SK-N-MC (cell line): ENCODE measurements at regions not wholly inside any gene's neighbourhood (a gene's known extent, or its start where the extent isn't known, plus 50 kb on each side); places are given as distances from the start of the nearest gene placed in this dataset.

ENCODE experiments used
- DNase-seq: peaks from one replicate; pipeline ENCODE4 v3.0.0-alpha.2; 2011; ENCODE audit warnings: low read depth, low spot score
- H3K27ac ChIP-seq: fragments of 200-600 bp; sonication (generic); 2 replicates; pipeline ENCODE4 v1.5.1; 2016; ENCODE audit warnings: mixed run types
- H3K36me3 ChIP-seq: fragments of 200-600 bp; sonication (generic); 2 replicates; pipeline ENCODE4 v1.6.1; 2017; ENCODE audit warnings: antibody characterized with exemption, low read length, mixed read lengths; ENCODE audit not compliant: insufficient read depth
- H3K4me3 ChIP-seq: fragments of 200-600 bp; sonication (generic); 2 replicates; pipeline ENCODE4 v1.5.1; 2016
- H3K9ac ChIP-seq: fragments of 200-600 bp; sonication (generic); 2 replicates; pipeline ENCODE4 v1.8.0; 2017; ENCODE audit warnings: mixed run types, mixed read lengths; ENCODE audit not compliant: insufficient read length
- H3K9me3 ChIP-seq: fragments of 200-600 bp; sonication (generic); 2 replicates; pipeline ENCODE4 v1.6.1; 2017; ENCODE audit warnings: low read depth, mild to moderate bottlenecking, antibody characterized with exemption, low read length, moderate library complexity, mixed read lengths
- EZH2 ChIP-seq: fragments of 200-600 bp; sonication (generic); IDR thresholded peaks from one replicate; pipeline ENCODE4 v1.6.1; 2017; ENCODE audit warnings: antibody characterized with exemption
- FOXP2 ChIP-seq: optimal IDR thresholded peaks from 2 replicates; pipeline ENCODE3; 2011; ENCODE audit warnings: mild to moderate bottlenecking, moderate library complexity; ENCODE audit not compliant: insufficient read depth; ENCODE audit errors: extremely low read length, control extremely low read depth
- POLR2AphosphoS5 ChIP-seq: IDR thresholded peaks from 2 replicates; pipeline ENCODE4 v1.6.1; 2012; ENCODE audit warnings: mild to moderate bottlenecking, low read depth, low read length, borderline replicate concordance

DNA sequence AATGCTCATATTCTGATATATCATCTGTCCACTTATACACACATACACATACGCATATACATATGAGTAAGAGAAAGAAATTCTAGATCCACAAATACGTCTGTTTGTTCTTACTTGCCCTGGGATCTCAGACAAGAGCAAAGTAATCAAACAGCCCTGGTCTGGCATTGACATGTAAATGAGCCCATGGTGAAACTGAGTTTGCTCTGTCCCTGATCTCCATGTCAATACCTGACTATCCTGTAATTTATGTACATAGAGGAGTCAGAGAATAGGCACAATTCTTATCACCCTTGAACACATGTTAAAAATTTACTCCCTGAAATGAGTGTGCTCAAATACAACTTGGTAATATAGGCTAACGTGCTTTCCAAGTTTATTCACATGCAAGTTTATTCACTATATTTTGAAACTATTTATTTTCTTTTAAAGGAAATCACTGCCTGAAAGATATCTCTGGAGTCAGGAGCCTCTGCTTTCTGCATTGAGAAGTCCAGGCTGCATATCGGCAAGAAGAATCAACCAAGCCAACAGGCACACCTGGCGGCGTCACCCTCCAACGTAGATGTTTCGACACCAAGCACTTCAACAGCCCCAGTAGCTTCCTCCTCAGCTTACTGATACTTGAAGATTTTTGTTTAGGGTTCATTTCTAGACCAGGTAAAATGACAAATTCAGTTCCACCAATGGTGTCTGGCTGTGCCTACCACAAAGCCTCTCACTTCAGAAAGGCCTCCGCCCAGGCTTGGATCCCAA lies 100.6 kb downstream of the CMPK2 start:
- Histone ChIP-seq H3K4me3 (no peak overlapping the region), H3K27ac (no peak overlapping the region), H3K9me3 (no peaks in the 10 kb centered on the region), H3K36me3 (no peaks in the 10 kb centered on the region), H3K9ac (no peak overlapping the region)
- TF ChIP-seq FOXP2 (no peak), EZH2 (no peak), POLR2AphosphoS5 (no peak)
- DNase-seq: no peak

- TF ChIP-seq FOXP2: no peak
- no peak for TF ChIP-seq POLR2AphosphoS5
- TF ChIP-seq EZH2: no peak
- Histone ChIP-seq H3K27ac (no peak overlapping the region), H3K4me3 (no peak overlapping the region), H3K9ac (no peak overlapping the region), H3K9me3 (no peaks in the 10 kb centered on the region), H3K36me3 (no peaks in the 10 kb centered on the region)
- DNase-seq: no peak
These were observed 96.4 kb downstream of the CMPK2 start for GRCh38 chr2:6769346-6769745.

- Histone ChIP-seq H3K36me3 (no peaks in the 10 kb centered on the region), H3K4me3 (no peak overlapping the region), H3K9me3 (no peaks in the 10 kb centered on the region), H3K9ac (no peak overlapping the region), H3K27ac (no peak overlapping the region)
- no peak for DNase-seq
- TF ChIP-seq POLR2AphosphoS5 (no peak), EZH2 (no peak), FOXP2 (no peak)
These were observed 95.7 kb downstream of the CMPK2 start for GRCh38 chr2:6770006-6770405.

- DNase-seq: no peak
- Histone ChIP-seq H3K9me3 (no peaks in the 10 kb centered on the region), H3K27ac (no peak overlapping the region), H3K4me3 (no peak overlapping the region), H3K36me3 (no peaks in the 10 kb centered on the region), H3K9ac (no peak overlapping the region)
- TF ChIP-seq FOXP2 (no peak), POLR2AphosphoS5 (no peak), EZH2 (no peak)
These were observed 93.8 kb downstream of the CMPK2 start for GRCh38 chr2:6771634-6772611.

DNA sequence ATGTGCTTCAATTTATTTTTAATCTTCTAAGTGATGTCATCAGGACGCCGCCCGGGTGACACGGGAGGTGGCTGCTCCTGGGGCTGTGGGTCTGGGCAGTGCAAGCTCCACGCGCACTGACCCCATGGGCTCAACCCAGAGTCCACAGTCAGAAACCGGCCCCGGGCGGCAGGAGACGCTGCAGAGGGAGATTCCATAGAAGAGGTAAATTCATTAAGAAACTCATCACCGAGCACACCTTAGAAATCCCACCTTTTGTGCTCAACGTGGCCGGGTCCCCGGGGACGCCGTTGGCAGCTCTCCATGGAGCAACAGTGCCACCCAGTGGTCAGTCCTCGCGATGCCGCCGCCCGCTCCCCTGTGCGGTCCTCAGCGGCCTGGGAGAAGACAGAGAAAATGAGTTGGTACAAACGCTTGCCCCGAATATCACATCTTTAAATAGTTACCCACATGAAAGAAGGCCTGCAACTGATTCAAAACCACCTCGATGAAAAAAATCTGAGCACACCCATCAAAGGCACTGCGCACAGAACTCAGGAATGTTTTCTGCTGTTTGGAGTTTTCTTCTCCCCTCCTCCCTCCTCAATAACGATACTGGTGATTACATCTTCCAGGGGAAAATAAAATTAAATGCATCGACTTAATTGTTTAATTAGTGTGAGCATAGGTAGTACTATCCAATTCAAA lies 92.6 kb downstream of the CMPK2 start:
- no peak for DNase-seq
- peak overlapping the region; percentile 53 for H3K4me3 ChIP-seq
- no peak overlapping the region for H3K27ac ChIP-seq
- H3K9me3 ChIP-seq: no peaks in the 10 kb centered on the region
- TF ChIP-seq POLR2AphosphoS5 (no peak), EZH2 (no peak), FOXP2 (no peak)
- no peak overlapping the region for H3K9ac ChIP-seq
- no peaks in the 10 kb centered on the region for H3K36me3 ChIP-seq

- Histone ChIP-seq H3K36me3 (no peaks in the 10 kb centered on the region), H3K9me3 (no peaks in the 10 kb centered on the region), H3K9ac (no peak overlapping the region), H3K27ac (no peak overlapping the region), H3K4me3 (no peak overlapping the region)
- no peak for DNase-seq
- TF ChIP-seq POLR2AphosphoS5 (no peak), EZH2 (no peak), FOXP2 (no peak)
These were observed 92.0 kb downstream of the CMPK2 start for GRCh38 chr2:6773694-6774044.

DNA sequence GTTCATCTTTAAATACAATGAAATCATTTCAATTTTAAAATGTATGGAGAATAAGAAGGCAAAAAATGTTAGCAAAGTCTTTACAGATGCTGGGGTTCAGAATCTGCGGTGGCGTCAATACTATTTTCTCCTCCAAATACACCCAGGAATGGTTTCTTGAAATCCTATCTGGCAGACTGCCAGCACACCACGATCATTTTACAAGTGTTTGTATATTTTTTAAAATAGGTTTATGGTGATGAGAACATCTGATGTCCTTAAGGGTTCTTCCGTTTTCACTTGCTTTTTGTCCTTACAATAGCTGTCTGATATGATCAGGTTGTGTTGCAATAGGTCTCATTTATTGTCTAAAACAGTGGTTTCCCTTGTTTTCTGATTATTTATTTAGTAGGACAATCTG lies 89.6 kb downstream of the CMPK2 start:
- no peak overlapping the region for H3K27ac ChIP-seq
- no peak overlapping the region for H3K4me3 ChIP-seq
- H3K36me3 ChIP-seq: no peaks in the 10 kb centered on the region
- no peak for DNase-seq
- H3K9ac ChIP-seq: no peak overlapping the region
- no peaks in the 10 kb centered on the region for H3K9me3 ChIP-seq
- TF ChIP-seq FOXP2: no peak
- TF ChIP-seq POLR2AphosphoS5: no peak
- no peak for TF ChIP-seq EZH2

DNA sequence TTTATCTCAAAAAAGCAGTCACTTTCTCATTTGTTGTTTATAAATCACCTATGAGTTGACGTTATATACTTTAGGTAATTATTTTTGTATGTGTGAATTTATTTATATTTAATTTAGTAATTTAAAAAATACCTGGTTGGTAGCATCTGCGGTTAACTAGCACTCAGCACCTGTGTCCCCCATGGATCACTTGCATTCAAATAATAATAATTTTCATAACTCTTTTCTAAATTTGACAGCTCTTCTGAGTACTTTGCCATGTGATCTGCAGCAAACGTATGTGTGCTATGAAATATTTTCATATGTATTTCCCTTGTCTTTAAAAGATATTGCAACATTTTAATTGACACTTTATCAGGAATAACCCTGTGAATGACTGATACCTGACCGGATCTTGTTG lies 88.1 kb downstream of the CMPK2 start:
- Histone ChIP-seq H3K9ac (no peak overlapping the region), H3K36me3 (no peaks in the 10 kb centered on the region), H3K9me3 (no peaks in the 10 kb centered on the region), H3K27ac (no peak overlapping the region), H3K4me3 (no peak overlapping the region)
- no peak for TF ChIP-seq EZH2
- TF ChIP-seq POLR2AphosphoS5: no peak
- no peak for TF ChIP-seq FOXP2
- DNase-seq: no peak
